ENCODE measurements at regions not wholly inside any gene's neighbourhood (a gene's known extent, or its start where the extent isn't known, plus 50 kb on each side); places are given as distances from the start of the nearest gene placed in this dataset.
"Not testable (repeated sequence)": the region's sequence is repeated elsewhere in the genome, so short reads cannot be mapped to it uniquely, and the experiment has no call there.

DNA sequence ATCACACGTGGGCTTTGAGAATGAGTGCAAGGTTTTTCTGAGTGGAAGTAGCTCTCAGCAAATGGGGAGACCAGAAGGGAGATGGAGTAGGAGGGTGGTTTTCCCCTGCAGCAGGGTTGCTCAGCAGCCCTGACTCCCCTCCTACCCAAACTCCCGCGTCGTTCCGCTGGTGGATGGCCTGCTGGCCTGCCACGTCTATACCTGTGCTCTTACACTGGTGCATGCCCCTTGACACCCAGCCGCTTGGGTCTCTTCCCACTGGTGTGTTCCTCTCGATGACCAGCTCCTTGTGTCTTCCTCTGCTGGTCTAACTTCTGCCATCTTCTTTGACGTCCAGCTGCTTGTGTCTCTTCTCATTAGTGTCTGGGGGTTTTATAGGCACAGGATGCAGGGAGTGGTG is 1797.9 kb downstream of the NCAM2 start:
- DNase-seq: no peak

DNA sequence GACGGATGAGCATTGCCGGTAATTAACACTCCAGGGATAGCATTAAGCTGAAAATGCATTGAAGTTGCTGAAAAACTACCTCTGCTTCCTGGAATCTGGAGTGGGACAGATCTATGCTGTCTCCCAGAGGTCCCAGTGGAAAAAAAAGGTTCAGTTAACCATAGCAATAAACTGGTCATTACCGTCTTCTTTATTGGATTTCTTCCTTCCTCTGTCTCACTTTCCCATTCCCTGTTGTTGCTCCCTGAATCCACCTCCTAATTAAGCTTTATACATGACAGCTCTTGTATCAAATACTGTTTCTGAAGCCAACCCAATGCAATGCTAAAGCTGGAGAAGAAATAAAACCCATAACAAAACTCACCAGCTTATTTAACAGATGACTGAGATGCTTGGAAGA is 1805.9 kb downstream of the NCAM2 start:
- no peak for DNase-seq

DNA sequence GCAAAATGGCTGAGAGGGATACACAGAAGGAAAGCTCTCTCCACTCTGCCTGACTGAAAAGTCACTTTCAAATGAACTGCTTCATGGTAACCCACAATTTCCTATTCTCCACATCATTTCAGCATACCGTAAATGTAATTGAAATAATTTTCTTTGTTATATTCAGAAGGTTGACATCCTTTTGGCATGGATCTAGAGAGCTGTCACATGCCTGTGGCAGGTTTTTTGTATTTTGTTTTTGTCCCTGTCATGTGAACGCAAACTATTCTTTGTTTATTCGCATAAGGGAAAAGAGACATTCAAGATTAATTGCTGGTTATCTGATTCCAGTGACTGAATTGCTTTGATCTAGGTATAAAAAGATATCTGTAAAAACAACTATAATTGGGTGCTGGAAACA is 1808.1 kb downstream of the NCAM2 start:
- DNase-seq: no peak

DNA sequence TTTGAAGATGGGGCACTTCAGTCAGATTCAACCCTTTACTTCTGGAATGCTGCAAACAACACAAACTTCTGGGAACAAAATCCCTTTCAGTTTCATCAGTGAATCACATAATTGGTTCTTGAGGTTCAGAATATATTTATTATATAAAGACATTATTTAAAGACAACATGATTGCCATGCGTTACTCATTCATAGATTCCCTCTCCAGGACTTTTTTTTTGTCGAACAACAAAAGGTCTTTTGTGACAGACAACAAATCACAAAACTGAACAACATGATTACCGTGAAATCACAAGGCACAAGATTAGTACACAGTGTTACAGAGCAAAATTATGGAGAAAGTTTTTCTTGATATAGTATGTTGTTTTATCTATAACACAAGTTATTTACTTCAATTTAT is 1815.0 kb downstream of the NCAM2 start:
- no peak for DNase-seq

DNA sequence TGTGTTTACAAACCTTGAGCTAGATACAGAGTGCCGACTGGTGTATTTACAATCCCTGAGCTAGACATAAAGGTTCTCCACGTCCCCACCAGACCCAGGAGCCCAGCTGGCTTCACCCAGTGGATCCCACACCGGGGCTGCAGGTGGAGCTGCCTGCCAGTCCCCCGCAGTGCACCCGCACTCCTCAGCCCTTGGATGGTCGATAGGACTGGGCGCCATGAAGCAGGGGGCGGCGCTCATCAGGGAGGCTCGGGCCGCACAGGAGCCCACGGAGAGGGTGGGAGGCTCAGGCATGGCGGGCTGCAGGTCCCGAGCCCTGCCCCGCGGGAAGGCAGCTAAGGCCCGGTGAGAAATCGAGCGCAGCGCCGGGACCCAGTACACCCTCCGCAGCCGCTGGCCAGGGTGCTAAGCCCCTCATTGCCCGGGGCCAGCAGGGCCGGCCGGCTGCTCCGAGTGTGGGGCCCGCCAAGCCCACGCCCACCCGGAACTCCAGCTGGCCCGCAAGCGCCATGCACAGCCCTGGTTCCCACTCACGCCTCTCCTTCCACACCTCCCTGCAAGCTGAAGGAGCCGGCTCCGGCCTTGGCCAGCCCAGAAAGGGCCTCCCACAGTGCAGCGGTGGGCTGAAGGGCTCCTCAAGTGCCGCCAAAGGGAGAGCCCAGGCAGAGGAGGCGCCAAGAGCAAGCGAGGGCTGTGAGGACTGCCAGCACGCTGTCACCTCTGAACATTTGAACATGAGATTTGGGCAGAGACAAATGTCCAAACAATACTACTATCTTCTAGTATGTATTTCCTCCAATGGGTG is 1820.7 kb downstream of the NCAM2 start:
- DNase-seq: not testable (repeated sequence)

DNA sequence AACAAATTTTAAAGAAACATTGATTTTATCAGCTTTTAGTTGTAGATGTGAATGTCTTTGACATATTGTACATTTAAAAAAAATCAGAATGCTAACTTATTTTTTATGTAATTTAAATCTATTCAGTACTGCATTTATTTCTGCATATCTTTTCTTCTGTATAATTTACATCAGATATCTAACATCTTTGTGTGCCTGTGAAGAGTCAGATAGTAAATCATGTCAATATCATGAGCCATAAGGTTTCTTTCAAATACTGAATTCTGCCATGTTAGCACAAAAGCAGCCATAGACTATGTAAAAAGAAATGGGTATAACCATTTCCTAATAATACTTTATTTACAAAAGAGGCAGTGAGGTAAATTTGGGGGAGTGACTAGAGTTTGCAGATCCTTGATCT is 1829.2 kb downstream of the NCAM2 start:
- no peak for DNase-seq

DNA sequence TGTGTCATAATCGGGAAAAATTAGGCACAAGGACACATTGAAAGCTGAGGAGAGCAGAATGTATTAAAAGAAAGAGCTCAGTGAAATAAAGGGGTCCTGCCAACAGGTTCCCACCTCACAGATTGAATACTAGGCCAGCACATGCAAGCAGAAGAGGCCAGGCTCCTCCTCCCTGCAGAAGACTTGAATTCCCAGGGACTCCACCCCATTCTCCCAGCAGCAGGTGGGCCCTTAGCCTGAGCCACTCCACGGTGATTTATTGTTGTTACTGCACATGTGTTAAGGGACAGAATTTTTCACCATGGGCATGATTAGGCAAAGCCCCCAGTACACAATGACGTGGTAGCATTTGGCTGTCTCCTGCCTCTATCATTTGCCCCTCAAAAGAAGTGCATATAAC is 1844.7 kb downstream of the NCAM2 start:
- peak; percentile 42 for DNase-seq

DNA sequence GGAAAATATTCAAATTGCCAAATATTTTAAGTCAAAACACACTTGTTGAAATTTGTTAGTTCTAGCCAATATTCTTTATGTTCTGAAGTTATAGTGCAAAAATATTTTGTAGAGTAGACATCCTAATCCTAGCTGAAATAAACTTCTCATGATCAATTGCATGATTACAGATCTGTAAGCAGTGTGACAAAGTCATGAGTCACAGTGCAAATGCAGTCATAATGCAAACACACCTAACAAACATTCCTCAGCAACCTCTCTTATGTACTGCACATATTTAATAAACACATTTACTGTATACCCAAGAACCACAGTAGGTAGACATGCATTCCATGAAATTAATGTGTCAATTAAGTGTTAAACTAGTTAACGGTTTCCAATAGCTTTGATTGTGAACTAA is 1857.4 kb downstream of the NCAM2 start:
- no peak for DNase-seq

DNA sequence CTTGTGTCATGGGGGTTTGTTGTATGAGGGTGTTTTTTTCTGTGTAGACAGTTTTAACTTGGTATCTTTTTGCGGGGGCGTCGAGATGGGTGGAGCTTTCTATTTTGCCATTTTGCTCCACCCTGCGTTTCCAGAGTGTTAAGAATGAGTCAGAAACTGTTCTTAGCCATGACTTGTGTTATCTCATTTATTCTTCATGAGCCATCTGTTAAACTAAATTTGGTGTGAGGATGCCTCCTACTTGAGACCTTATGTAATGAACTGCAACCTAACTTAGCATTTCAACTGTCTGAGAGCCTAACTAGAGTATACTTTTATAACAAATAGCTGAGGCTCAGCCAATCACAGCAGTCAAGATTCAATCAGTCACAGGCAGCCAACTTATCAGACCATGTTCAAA is 1873.5 kb downstream of the NCAM2 start:
- DNase-seq: no peak

DNA sequence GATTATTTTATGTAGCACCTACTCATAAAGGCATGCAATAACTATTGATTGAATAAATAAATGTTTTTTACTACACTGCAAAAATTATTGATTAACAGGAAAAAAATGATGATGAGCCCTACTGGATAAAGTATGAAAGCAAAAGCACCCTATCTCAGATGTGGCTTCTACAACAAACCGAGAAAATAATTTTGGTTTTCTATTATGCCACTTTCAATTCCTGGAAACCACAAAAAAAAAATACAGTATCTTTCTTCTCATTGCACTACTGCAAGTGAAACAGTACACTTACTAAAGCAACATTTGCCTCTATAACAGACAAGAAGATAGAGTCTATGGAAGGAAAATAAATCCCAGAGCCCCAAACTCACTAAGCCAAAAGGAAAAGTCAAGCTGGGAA is 1882.4 kb downstream of the NCAM2 start:
- no peak for DNase-seq

DNA sequence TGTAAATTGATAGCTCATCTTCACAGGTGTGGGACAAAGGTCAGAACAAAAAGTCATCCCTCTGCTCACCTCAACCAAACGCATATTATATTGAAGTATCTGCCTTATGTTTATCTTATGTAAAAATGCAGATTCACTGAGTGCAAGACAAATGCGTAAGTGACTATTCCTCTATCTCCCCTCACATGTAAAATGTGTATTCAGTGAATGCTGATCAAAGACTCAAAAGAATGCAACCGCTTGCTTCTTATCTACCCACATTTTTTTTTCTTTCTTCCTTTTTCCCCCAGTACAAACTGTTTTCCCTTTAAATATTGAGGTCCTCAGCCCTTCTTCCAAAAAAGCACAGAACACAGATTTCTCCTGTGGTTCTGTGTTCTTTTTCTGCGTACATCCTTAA is 1882.9 kb downstream of the NCAM2 start:
- DNase-seq: no peak

DNA sequence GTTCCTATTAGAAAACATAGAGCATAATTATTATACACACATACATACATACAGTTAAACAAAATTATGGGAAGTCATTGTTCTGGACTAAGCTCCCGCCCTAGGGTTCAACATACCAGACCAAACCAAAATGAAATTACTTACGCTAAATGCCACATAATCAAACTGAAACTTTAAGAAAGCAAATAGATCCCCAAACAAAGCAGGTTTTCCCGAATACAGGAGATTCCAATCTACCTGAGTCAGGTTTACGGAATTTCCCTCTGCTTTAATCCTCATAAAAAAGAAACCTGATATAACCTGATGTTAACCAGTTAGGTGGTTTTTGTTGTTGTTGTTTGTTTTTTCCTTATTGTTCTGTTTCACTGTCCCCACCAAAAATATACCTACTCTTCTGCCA is 1886.9 kb downstream of the NCAM2 start:
- no peak for DNase-seq

DNA sequence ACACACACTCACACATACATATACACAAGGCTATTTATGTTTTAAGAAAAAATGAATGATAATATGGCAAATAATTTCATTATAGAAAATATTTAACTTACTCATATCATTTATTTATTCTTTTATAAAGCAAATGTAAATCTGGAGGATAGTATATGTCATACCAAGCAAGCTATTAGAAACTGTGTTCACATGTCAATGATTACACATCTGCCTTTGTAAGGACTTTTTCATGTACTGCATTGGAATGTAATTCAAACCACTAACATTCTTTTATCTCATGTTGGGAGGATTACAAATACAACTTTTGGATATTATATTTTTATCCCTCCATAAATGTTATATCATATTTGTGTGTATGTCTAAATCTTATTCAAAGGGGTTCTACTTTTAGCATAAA is 1887.4 kb downstream of the NCAM2 start:
- DNase-seq: no peak

DNA sequence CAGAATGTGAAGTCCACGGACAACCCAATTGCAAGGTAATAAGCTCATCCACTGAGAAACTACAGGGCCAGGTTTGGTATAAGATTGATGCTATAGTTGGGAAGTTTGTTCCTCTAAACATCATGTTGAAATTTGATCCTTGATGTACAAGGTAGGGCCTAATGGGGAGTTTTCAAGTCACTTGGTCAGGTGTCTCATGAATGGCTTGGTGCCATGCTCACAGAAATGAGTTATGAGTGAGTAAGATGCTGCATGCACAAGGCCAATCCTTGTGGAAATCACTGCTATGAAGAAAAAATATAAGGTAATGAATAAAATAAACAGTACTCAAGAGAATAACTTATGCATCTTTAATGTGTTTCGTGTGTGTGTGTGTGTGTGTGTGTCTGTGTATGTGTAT is 1891.2 kb downstream of the NCAM2 start:
- no peak for DNase-seq

DNA sequence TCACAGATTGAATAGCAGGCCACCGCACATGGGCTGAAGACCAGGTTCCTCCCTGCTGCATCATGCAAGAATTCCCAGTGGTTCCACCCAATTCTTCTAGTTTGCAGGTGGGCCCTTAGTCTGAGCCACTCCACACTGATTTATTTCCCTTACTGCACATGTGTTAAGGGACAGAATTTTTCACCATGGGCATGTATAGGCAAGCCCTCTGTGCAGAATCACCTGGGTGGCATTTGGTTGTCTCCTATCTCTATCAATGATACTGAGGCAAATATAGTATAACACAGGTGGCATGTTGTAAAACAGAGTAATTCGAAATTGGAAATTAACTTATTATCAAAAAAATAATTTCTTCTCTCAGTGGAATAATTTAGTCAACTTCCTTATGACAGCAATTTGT is 1892.4 kb downstream of the NCAM2 start:
- DNase-seq: no peak

DNA sequence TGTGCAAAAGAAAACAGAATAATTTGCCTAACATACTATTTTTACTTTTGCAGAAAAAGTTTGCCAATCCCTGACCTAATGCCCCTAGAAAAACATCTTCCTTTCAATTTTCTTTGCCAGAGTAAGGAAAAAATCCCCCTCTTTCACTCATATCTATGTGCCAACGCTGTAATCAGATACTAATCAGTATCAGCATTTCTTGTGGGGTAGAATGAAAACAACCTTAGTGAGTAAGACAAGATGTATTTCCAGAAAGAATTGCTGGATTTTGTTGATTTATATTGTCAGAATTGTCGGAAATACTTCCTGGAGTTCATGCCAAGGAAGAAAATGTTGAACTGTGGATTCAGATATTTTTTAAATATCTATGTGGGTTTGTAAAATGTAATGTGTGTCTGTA is 1893.8 kb downstream of the NCAM2 start:
- DNase-seq: no peak

DNA sequence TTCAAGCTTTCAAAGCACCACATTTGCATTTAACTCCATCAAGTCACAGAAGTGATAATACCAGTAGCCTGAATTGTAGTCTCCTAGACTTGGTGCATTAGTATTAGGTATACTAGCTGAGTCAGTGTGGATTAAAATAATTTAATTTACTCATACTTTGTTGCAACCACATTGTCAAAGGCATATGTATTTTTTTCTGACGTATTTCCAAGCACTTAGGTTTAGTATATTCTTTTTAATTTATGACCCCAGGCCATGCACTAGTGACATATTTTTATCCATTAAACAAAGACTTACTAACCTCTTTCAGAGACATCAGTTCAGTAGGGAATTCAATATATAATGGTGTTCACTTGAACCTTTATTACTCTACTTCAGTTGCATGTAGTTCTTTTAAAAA is 1894.5 kb downstream of the NCAM2 start:
- no peak for DNase-seq

DNA sequence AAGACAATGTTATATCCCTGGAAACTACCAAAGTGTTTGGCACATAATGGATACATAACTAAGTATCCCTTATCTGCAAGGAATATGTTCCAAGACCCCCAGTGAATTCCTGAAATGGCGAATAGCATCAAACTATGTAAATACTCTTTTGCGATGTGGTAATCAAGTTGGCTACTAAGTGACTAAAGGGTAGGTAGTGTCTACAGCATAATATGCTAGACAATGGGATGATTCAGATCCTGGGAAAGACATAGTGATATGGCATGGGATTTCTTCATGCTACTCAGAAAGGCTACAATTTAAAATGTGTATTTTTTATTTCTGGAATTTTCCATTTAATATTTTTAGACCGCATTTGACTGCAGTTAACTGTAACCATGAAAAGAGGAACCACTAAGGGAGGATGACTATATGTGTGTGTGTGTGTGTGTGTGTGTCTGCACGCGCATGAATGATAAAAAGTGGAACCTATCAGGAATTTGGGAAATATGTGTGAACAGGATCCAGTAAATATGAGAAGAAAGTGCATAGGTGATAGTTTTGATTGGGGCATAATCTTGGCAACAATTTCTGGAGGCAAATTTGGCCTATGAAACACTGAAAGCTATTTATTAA is 1899.9 kb downstream of the NCAM2 start:
- no peak for DNase-seq

DNA sequence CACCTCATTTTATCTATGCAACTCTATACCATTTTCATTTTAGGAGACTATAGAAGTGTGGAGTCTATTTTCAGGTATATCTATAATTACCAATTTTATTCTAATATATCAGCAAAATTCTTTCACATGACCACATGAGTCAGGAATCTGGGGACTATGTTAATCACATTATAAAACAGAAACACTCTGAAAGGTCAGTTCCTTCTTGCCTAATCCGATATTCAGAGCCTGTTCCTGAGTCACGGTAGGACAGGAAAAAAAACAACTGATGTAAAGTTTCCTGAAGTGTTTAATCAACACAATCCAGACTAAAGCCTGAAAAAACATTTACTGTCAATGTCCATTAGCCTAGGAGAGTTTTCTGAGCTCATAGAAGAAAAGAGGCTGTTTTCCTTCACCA is 1902.3 kb downstream of the NCAM2 start:
- DNase-seq: no peak

DNA sequence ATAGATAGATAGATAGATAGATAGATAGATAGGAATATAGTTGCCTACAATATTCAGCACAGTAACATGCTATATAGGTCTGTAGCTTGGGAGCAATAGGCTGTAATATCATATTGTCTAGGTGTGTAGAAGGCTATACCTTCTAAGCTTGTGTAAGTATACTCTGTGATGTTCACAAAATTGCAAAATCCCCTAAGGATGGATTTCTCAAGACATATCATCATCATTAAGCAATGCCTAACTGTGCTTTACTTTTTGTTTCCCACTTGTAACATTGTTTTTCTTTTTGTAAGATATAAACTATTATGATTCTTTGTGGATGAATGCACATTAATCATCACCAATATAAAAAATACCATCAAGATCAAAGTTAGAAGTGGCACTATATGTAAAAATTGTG is 1905.6 kb downstream of the NCAM2 start:
- no peak for DNase-seq

DNA sequence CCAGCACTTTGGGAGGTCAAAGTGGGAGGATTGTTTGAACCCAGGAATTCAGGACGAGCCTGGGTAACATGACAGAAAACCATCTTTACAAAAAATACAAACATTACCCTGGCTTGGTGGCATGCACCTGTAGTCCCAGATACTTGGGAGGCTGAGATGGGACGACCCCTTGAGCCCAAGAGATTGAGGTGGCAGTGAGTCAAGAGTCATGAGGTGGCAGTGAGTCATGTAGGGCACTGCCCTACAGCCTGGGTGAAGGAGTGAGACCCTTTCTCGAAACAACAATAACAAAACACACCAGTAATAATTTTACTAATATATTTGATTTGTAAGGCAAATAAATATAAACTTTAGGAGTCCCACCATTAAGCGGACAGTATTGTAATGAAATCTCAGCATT is 1906.2 kb downstream of the NCAM2 start:
- DNase-seq: no peak

DNA sequence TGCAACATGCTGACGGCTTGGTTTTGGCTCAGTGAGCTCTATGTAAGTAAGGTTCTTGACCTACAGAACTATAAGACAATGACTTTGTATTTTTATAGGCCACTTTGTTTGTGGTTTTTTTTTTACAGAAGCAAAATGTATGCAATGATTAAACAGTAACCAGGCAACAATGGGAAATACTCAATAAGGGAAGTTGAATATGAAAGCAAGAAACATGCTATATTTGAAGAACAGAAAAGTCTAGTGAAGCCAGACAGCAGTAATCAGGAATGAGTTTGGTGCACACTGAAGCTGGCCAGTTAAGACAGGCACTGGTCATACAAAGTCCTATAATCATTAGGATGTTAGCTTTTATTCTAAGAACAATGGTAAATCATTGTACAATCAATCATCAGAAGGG is 1926.8 kb downstream of the NCAM2 start:
- no peak for DNase-seq

DNA sequence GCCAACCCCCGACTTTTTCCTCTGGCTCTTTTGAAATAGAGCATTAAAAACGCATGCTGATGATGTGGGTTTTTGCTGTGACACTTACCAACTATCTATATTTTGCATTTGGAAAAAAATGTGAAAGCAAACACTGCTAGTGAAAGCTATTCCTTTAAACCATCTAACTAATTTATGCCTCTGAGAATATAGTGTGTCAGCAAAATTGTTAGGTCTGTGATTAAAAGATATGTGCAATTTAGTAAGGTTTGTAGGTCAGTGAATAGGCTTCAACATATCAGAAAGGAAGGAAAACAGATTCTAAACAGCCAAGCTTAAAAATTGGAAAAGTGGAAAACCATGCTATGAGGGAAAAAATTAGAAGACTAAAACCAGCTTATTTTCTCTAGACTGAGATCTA is 1929.3 kb downstream of the NCAM2 start:
- DNase-seq: no peak

DNA sequence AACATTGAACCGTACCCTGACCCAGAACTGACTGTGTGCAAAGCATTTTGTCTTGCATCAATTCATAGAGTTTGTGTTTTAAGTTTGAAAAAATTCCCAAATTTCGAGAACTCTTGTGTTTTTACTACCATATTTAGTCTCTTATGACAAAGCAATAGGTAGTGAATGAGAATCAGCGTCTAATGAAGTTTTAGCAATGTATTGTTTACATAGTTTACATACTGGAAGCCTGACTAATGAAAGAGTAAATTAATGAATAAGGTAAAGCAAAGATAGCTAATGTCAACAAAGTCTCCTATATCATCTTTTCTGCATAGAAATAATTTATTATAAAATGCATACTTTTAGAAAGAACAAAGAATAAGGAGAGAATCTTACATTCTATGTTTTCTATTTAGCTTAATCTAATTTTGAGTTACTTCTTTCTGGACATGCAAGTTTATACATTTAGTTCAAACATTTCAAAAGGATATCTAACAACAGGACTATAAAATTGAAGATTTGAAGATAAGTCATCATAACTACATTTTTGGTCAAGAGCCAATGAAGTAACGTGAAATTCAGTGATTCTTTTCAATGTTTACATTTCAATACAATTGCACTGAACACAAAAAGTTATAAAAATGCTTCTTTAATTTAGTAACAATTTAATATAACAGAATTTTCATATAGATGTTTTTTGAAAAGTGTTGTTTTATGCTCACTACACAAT is 1943.7 kb downstream of the NCAM2 start:
- no peak for DNase-seq

Measured in NCI-H524 treated with DMSO at 0.1 percent for 48 hours (cell line).